ENCODE measurements at regions not wholly inside any gene's neighbourhood (a gene's known extent, or its start where the extent isn't known, plus 50 kb on each side); places are given as distances from the start of the nearest gene placed in this dataset.

DNA sequence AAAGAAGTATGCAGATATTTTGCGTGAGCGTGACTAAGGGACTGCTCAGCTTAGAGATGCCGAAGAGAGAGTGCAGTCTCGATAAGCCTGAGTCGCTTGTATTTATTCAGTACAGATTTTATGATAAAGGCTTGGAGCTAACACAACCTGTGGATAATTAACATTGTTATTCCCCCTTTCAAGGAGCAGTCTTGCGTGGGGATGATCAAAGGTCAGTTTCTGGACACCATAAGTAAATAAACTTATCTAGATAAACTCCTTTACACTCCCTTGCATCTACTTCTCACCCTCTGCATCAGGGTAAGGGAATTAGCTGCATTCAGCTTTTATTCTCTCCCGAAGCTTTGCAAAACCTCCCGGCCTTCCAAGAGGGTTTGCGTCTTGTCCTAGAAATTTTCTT is 357.8 kb upstream of the ST8SIA4 start:
- no peak overlapping the region for H3K4me2 ChIP-seq (ENCODE audit: insufficient read depth, insufficient read length, low read length)
- no peak overlapping the region for H3K27ac ChIP-seq (ENCODE audit: insufficient read length, low read depth, low read length)
- Mint-ChIP-seq H3K4me1 (no peaks in the 10 kb centered on the region), H3K36me3 (ENCODE audit: insufficient read depth in 1 of 3, low read depth in 3 of 3) (peaks cover 5 to 17% (median 6%) of the 10 kb centered on the region in 3 experiments; a peak in 5 of 7 replicates), H3K4me3 (no peak overlapping the region), H3K9me3 (peaks cover 17 to 31% of the 10 kb centered on the region in 2 experiments), H3K27ac (no peak overlapping the region), H3K27me3 (ENCODE audit: low read depth) (no peaks in the 10 kb centered on the region)
- H4K5ac ChIP-seq (ENCODE audit: insufficient read length, low read depth, low read length): no peak overlapping the region
- H2AFZ ChIP-seq (ENCODE audit: low read length): no peak overlapping the region
- no peak overlapping the region for H3K14ac ChIP-seq (ENCODE audit: insufficient read depth, low read length)
- H3K23ac ChIP-seq (ENCODE audit: insufficient read length, low read depth, low read length): no peak overlapping the region
- H3K79me2 ChIP-seq (ENCODE audit: insufficient read depth, low read length): no peaks in the 10 kb centered on the region
- H3K27me3 ChIP-seq (ENCODE audit: insufficient read depth, low read length): no peaks in the 10 kb centered on the region
- DNase-seq: no peak
- H4K20me1 ChIP-seq (ENCODE audit: control insufficient read depth, insufficient read depth, insufficient read length): no peaks in the 10 kb centered on the region
- H2BK15ac ChIP-seq (ENCODE audit: low read depth, low read length): no peak overlapping the region
- no peak overlapping the region for H3K9ac ChIP-seq (ENCODE audit: extremely low read depth, insufficient read length, low read length)
- no peak overlapping the region for H2BK20ac ChIP-seq (ENCODE audit: low read depth, low read length, poor library complexity, severe bottlenecking)
- H2BK5ac ChIP-seq (ENCODE audit: insufficient read length, low read length): no peak overlapping the region
- no peak overlapping the region for H2AK5ac ChIP-seq (ENCODE audit: insufficient read length, low read length)
- TF ChIP-seq, protein P1, sequence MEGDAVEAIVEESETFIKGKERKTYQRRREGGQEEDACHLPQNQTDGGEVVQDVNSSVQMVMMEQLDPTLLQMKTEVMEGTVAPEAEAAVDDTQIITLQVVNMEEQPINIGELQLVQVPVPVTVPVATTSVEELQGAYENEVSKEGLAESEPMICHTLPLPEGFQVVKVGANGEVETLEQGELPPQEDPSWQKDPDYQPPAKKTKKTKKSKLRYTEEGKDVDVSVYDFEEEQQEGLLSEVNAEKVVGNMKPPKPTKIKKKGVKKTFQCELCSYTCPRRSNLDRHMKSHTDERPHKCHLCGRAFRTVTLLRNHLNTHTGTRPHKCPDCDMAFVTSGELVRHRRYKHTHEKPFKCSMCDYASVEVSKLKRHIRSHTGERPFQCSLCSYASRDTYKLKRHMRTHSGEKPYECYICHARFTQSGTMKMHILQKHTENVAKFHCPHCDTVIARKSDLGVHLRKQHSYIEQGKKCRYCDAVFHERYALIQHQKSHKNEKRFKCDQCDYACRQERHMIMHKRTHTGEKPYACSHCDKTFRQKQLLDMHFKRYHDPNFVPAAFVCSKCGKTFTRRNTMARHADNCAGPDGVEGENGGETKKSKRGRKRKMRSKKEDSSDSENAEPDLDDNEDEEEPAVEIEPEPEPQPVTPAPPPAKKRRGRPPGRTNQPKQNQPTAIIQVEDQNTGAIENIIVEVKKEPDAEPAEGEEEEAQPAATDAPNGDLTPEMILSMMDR (conservative IDR thresholded peaks at IDR 0.05): no peak
- no peak overlapping the region for H3K4ac ChIP-seq (ENCODE audit: low read depth, low read length)
- H4K8ac ChIP-seq (replicated peaks; ENCODE audit: insufficient read length, low read depth, low read length): no peak overlapping the region
- no peaks in the 10 kb centered on the region for H3K79me1 ChIP-seq (ENCODE audit: insufficient read depth, low read depth, low read length, poor library complexity, severe bottlenecking)
- no peaks in the 10 kb centered on the region for H3K23me2 ChIP-seq (ENCODE audit: insufficient read length, low read depth, low read length, poor library complexity, severe bottlenecking)
- no peaks in the 10 kb centered on the region for H3K9me3 ChIP-seq (ENCODE audit: control insufficient read depth, low read depth, low read length)
- no peak overlapping the region for H4K91ac ChIP-seq (ENCODE audit: insufficient read length, low read depth, low read length)
- no peak overlapping the region for H3K56ac ChIP-seq (ENCODE audit: insufficient read length, low read depth, low read length)
- H3K18ac ChIP-seq (ENCODE audit: insufficient read length, low read depth, low read length): no peak overlapping the region
- WGBS (ENCODE audit: extremely low coverage, insufficient read length, low lambda C conversion rate): no CpG with 5 or more reads among the region's 9 CpGs
- H3T11ph ChIP-seq (ENCODE audit: low read length): no peak overlapping the region
- no peak overlapping the region for H2BK12ac ChIP-seq (ENCODE audit: insufficient read length, low read depth, low read length)
- no peak overlapping the region for H2BK120ac ChIP-seq (ENCODE audit: low read depth, low read length, poor library complexity, severe bottlenecking)
- H3K4me1 ChIP-seq (ENCODE audit: insufficient read depth, low read length): no peaks in the 10 kb centered on the region

All from H9 (cell line).